Psoas muscle (tissue), 7 donors: ENCODE measurements at regions not wholly inside any gene's neighbourhood (a gene's known extent, or its start where the extent isn't known, plus 50 kb on each side); places are given as distances from the start of the nearest gene placed in this dataset.

ENCODE experiments used
- ATAC-seq, 4 donors: fragments of 200-7000 bp; cut with Tn5 transposase; one replicate each; pipeline ENCODE4 v1.9.1; 2020; ENCODE audit warnings: moderate library complexity in 3 of 4, mild to moderate bottlenecking in 2 of 4
- DNase-seq, 2 donors: peaks; one replicate each; pipeline ENCODE4 v3.0.0-alpha.2; 2020
- H3K27ac ChIP-seq: fragments of 200-600 bp; one replicate; pipeline ENCODE4 v1.8.0; 2022
- H3K27me3 ChIP-seq, 3 donors: fragments of 200-600 bp in 1 of 3; one replicate each; pipeline versions ENCODE4 v1.6.1 to v1.8.0; 2013 to 2022; ENCODE audit warnings: low read length in 2 of 3, mild to moderate bottlenecking in 2 of 3, moderate library complexity in 1 of 3; ENCODE audit not compliant: insufficient read depth in 3 of 3
- H3K36me3 ChIP-seq, 2 donors: fragments of 200-600 bp in 1 of 2; one replicate each; pipeline versions ENCODE4 v1.6.1 to v1.8.0; 2013 to 2022; ENCODE audit warnings: low read depth in 1 of 2, mild to moderate bottlenecking in 1 of 2, moderate library complexity in 1 of 2; ENCODE audit not compliant: insufficient read depth in 1 of 2
- H3K4me1 ChIP-seq: fragments of 200-600 bp; one replicate; pipeline ENCODE4 v1.8.0; 2022
- H3K4me3 ChIP-seq: fragments of 200-600 bp; one replicate; pipeline ENCODE4 v1.8.0; 2022; ENCODE audit warnings: mild to moderate bottlenecking
- H3K9me3 ChIP-seq: fragments of 200-600 bp; one replicate; pipeline ENCODE4 v1.8.0; 2022
- WGBS, 3 donors: extraction: QIAGEN DNeasy Blood & Tissue Kit; methylation state at CpG; one replicate each; pipeline versions ENCODE4 v1.1.6 to v1.1.7; 2013; 5-methylcytosine and 5-hydroxymethylcytosine counted together
- intact Hi-C, 2 donors: fragments of 100-400 bp; cut with DNase I; formaldehyde crosslinking; loops; one replicate each; pipeline versions ENCODE4 v1.11.0 to v1.14.2; 2022
- TF ChIP-seq, protein P1 (sequence below): fragments of 200-600 bp; IDR thresholded peaks from one replicate; pipeline ENCODE4 v1.8.0; 2022; ENCODE audit warnings: antibody characterized with exemption
- donor health status: healthy with polysubstance abuse.
- donor health status: DM: no; HTN: no; CAD: no; lungs with moderate emphysema.
- donor health status: Bipolar disorder and iron deficiency.
- donor health status: healthy.
- donor health status: DM: yes; HTN: yes; CAD: no.
- donor health status: DM: no; HTN: no; CAD: no.
- donor health status: DM: yes; HTN: yes; CAD: no.

DNA sequence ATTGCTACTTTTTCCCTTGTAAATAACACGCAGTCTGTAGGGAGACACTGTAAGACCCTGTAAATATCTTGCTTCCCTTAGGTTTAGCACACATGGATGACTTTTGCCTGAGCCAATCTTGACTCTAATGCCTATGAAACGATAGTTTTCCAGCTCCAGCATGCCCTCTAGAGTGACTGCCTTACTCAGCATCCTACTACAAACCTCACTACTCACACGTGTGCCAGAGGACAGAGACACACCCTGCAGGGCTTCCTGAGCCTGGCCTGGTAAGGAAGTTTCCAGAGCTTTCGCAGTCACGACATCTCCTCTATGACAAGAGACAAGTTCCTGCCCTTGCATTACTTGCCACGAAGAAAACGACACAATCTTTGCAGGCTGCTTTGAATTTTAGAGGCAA, 138.1 kb downstream of the ATPSCKMT start:
- WGBS, 3 donors: 46 to 51% (median 48%) methylated on average over 7 of the region's 7 CpGs
- ATAC-seq: no peak
- Histone ChIP-seq H3K36me3 (no peaks in the 10 kb centered on the region), H3K4me1 (no peaks in the 10 kb centered on the region), H3K27ac (no peak overlapping the region), H3K27me3 (no peaks in the 10 kb centered on the region), H3K9me3 (no peaks in the 10 kb centered on the region), H3K4me3 (no peak overlapping the region)
- DNase-seq: no peak
- TF ChIP-seq, protein P1, sequence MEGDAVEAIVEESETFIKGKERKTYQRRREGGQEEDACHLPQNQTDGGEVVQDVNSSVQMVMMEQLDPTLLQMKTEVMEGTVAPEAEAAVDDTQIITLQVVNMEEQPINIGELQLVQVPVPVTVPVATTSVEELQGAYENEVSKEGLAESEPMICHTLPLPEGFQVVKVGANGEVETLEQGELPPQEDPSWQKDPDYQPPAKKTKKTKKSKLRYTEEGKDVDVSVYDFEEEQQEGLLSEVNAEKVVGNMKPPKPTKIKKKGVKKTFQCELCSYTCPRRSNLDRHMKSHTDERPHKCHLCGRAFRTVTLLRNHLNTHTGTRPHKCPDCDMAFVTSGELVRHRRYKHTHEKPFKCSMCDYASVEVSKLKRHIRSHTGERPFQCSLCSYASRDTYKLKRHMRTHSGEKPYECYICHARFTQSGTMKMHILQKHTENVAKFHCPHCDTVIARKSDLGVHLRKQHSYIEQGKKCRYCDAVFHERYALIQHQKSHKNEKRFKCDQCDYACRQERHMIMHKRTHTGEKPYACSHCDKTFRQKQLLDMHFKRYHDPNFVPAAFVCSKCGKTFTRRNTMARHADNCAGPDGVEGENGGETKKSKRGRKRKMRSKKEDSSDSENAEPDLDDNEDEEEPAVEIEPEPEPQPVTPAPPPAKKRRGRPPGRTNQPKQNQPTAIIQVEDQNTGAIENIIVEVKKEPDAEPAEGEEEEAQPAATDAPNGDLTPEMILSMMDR: no peak
- intact Hi-C loops: no loop called here

DNA sequence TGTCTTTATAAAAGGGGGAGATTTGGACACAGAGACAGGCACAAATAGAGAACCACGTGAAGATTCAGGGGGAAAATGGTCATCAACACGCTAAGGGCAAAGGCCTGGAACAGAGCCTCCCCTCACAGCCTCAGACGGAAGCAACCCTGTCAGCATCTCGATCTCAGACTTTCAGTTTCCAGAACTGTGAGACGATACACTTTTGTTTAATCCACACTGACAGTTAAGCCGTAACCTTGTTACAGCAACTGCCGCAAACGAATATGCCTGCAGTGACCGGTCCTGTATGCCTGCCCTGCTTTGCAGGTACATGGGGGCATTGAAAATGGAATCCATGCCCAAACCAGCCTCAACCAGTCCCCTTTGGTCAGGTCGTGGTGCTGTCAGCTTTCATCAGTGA, 139.5 kb downstream of the ATPSCKMT start:
- TF ChIP-seq, protein P1: no peak

DNA sequence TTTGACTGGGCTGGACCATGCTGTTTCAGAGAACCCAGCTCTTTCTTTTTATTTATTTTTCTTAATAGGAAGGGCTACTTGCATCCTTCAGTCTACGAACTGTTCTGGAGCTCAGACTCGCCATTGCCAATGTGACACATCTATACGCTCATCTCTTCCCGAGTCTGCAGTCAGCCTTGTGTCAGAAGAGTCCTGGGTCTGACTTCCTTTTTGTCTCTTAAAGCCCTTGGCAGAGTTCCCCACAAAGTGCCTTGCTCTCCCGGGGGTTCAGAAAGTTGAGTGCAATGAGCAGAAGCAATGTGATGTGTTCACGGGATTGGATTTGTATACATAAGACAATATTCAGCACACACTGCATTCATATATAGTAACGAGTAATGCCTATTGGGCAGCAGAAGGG, 140.4 kb downstream of the ATPSCKMT start:
- intact Hi-C loops: no loop called here
- Histone ChIP-seq H3K4me1 (no peaks in the 10 kb centered on the region), H3K27me3 (no peaks in the 10 kb centered on the region), H3K27ac (no peak overlapping the region), H3K36me3 (no peaks in the 10 kb centered on the region), H3K9me3 (no peaks in the 10 kb centered on the region), H3K4me3 (no peak overlapping the region)
- TF ChIP-seq, protein P1: no peak
- DNase-seq (no peak), ATAC-seq (no peak)
- 67 to 73% (median 73%) methylated on average over 7 of the region's 7 CpGs for WGBS, 3 donors

More for the DNA sequence above, 139.5 kb downstream of the ATPSCKMT start:
- H3K36me3 ChIP-seq: no peaks in the 10 kb centered on the region
- no peaks in the 10 kb centered on the region for H3K4me1 ChIP-seq
- WGBS, 3 donors: 90 to 91% (median 91%) methylated on average over 10 of the region's 10 CpGs
- DNase-seq: no peak
- no peak for ATAC-seq
- H3K9me3 ChIP-seq: no peaks in the 10 kb centered on the region
- no peaks in the 10 kb centered on the region for H3K27me3 ChIP-seq
- no peak overlapping the region for H3K27ac ChIP-seq
- intact Hi-C loops: no loop called here
- H3K4me3 ChIP-seq: no peak overlapping the region

DNA sequence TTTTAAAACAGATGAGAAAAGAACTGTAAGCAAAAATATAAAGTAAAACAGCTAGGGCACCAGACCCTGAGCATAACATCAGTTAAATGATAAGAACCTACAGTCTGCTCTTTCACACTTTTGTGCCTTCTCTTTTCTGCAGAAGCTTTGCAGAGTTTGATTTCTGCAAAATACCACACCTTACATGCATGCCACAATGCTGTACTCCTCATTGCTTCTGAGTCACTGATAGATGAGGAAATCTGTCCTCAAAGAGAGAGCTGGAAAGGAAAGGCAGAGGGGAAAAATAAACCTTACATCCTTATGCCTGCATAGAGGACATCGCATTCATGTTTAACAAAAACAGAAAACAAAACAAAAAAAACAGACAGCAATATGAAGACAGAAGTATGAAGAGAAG, 142.9 kb downstream of the ATPSCKMT start:
- Histone ChIP-seq H3K27ac (no peak overlapping the region), H3K4me3 (no peak overlapping the region), H3K36me3 (no peaks in the 10 kb centered on the region), H3K27me3 (no peaks in the 10 kb centered on the region), H3K4me1 (no peaks in the 10 kb centered on the region), H3K9me3 (no peaks in the 10 kb centered on the region)
- TF ChIP-seq, protein P1: no peak
- ATAC-seq (no peak), DNase-seq (no peak)
- intact Hi-C loops: no loop called here
- WGBS, 3 donors: 92 to 97% (median 96%) methylated on average over 1 of the region's 1 CpG

DNA sequence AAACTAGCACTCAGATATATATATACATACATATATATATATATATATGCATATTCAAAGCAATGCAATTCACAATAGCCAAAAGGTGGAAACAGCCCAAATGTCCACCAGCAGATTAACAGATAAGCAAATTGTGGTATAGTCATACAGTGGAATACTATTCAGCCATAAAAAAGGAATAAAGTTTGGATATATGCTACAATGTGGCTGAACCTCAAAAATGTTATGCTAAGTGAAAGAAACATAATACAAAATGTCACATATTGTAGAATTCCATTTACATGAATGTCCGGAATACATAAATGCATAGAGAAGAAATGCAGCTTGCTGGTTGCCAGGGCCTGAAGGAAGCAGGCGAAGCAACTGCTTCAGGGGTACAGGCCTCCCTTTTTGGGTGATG, 143.4 kb downstream of the ATPSCKMT start:
- WGBS, 3 donors: 96 to 99% (median 97%) methylated on average over 2 of the region's 2 CpGs
- Histone ChIP-seq H3K36me3 (no peaks in the 10 kb centered on the region), H3K27me3 (no peaks in the 10 kb centered on the region), H3K27ac (no peak overlapping the region), H3K4me1 (no peaks in the 10 kb centered on the region), H3K4me3 (no peak overlapping the region), H3K9me3 (no peaks in the 10 kb centered on the region)
- TF ChIP-seq, protein P1: no peak
- intact Hi-C loops: no loop called here
- no peak for ATAC-seq
- no peak for DNase-seq
